ENCODE measurements at regions not wholly inside any gene's neighbourhood (a gene's known extent, or its start where the extent isn't known, plus 50 kb on each side); places are given as distances from the start of the nearest gene placed in this dataset.

GRCh38 chr18:49692906-49693716 lies 120.2 kb downstream of the ACAA2 start:
- H3K4me3 ChIP-seq (ENCODE audit: low read depth in 2 of 2, low read length in 1 of 2): no peak overlapping the region
- H3K4me1 ChIP-seq (ENCODE audit: control insufficient read depth in 1 of 2, insufficient read depth in 2 of 2, low read depth in 1 of 2, low read length in 1 of 2): peaks cover 0 to 15% of the 10 kb centered on the region in 2 experiments; a peak in 3 of 4 replicates
- no peak for DNase-seq
- H2AFZ ChIP-seq (ENCODE audit: low read depth): no peak overlapping the region
- no peaks in the 10 kb centered on the region for H3K27me3 ChIP-seq (ENCODE audit: insufficient read depth)
- 86% methylated on average over 10 of the region's 10 CpGs for WGBS (ENCODE audit: low lambda C conversion rate)
- no peaks in the 10 kb centered on the region for H3K79me2 ChIP-seq (ENCODE audit: insufficient read depth)
- H3K9ac ChIP-seq: no peak overlapping the region
- H3K4me2 ChIP-seq: no peak overlapping the region
- ChIA-PET POLR2A (no interaction called here), CTCF (interaction anchor here (0.5 kb wide), 1 partner anchor 133 kb away, joined by 3 read pairs; no protein-coding TSS in a partner anchor)
- no peaks in the 10 kb centered on the region for H3K36me3 ChIP-seq (replicated peaks in 1 of 2; ENCODE audit: control insufficient read depth in 1 of 2, insufficient read depth in 2 of 2, low read length in 1 of 2)
- H3F3A ChIP-seq (replicated peaks; ENCODE audit: insufficient read depth): peaks cover 38% of the 10 kb centered on the region
- no peaks in the 10 kb centered on the region; the same call in 1 of the 2 replicates for H4K20me1 ChIP-seq (ENCODE audit: insufficient read depth)
- peaks cover 6% of the 10 kb centered on the region; the same call in 1 of the 2 replicates for H3K9me3 ChIP-seq
- H3K27ac ChIP-seq (ENCODE audit: low read depth in 2 of 2, low read length in 1 of 2): no peak overlapping the region
- TF ChIP-seq MAX (IDR thresholded peaks at IDR 0.05; ENCODE audit: low read depth): no peak
- TF ChIP-seq SMC3 (IDR thresholded peaks at IDR 0.05; ENCODE audit: low read depth, low read length): no peak
- TF ChIP-seq MXI1 (IDR thresholded peaks at IDR 0.05; ENCODE audit: low read depth, low read length): no peak
- TF ChIP-seq JUND (IDR thresholded peaks at IDR 0.05): no peak
- no peak for TF ChIP-seq TEAD4 (IDR thresholded peaks at IDR 0.05; ENCODE audit: borderline replicate concordance, insufficient read depth)
- TF ChIP-seq USF2 (IDR thresholded peaks at IDR 0.05; ENCODE audit: borderline replicate concordance, low read depth, low read length): no peak
- no peak for TF ChIP-seq CTCF (IDR thresholded peaks at IDR 0.05)
- TF ChIP-seq IRF3 (IDR thresholded peaks at IDR 0.05; ENCODE audit: low read depth, low read length): no peak
- TF ChIP-seq FOSL2 (IDR thresholded peaks at IDR 0.05; ENCODE audit: borderline replicate concordance, low read depth): no peak
- no peak for TF ChIP-seq FOXJ3 (CRISPR knock-in tag; IDR thresholded peaks at IDR 0.05)
- TF ChIP-seq POLR2AphosphoS5 (IDR thresholded peaks at IDR 0.05; ENCODE audit: low read depth, low read length): no peak
- no peak for TF ChIP-seq NRF1 (IDR thresholded peaks at IDR 0.05; ENCODE audit: low read depth, low read length)
- no peak for TF ChIP-seq RCOR1 (IDR thresholded peaks at IDR 0.05; ENCODE audit: low read length)
- TF ChIP-seq TAF1 (IDR thresholded peaks at IDR 0.05; ENCODE audit: borderline replicate concordance, low read depth, low read length): no peak
- no peak for TF ChIP-seq EP300 (IDR thresholded peaks at IDR 0.05; ENCODE audit: borderline replicate concordance in 1 of 2, low read depth in 1 of 2, low read length in 1 of 2)
- TF ChIP-seq SIN3A (IDR thresholded peaks at IDR 0.05; ENCODE audit: borderline replicate concordance, low read depth, low read length): no peak
- TF ChIP-seq RAD21 (IDR thresholded peaks at IDR 0.05; ENCODE audit: low read length): no peak
- TF ChIP-seq FOXM1 (IDR thresholded peaks at IDR 0.05; ENCODE audit: low read depth): no peak
- TF ChIP-seq USF1 (IDR thresholded peaks at IDR 0.05; ENCODE audit: borderline replicate concordance, low read depth): no peak
- H3K9me2 ChIP-seq: no peaks in the 10 kb centered on the region
